ENCODE measurements at regions not wholly inside any gene's neighbourhood (a gene's known extent, or its start where the extent isn't known, plus 50 kb on each side); places are given as distances from the start of the nearest gene placed in this dataset.

- TF ChIP-seq POLR2A (IDR thresholded peaks at IDR 0.05; ENCODE audit: low read length) (no peak), GATA1 (IDR thresholded peaks at IDR 0.05; ENCODE audit: low read depth, low read length) (no peak)
Observed at GRCh38 chr18:62452280-62452831, 70.5 kb upstream of the ZCCHC2 start.
